Activated gamma-delta T cell (primary cell): ENCODE measurements at regions not wholly inside any gene's neighbourhood (a gene's known extent, or its start where the extent isn't known, plus 50 kb on each side); places are given as distances from the start of the nearest gene placed in this dataset.
"Not testable (repeated sequence)": the region's sequence is repeated elsewhere in the genome, so short reads cannot be mapped to it uniquely, and the experiment has no call there.

ENCODE experiments used
- DNase-seq: peaks from one replicate; lab custom pipeline; 2025; lab: John Stamatoyannopoulos, UW

GRCh38 chr5:87627363-87627762, 214.6 kb upstream of the CCNH start:
- no peak for DNase-seq

GRCh38 chr5:87608385-87608784, 195.7 kb upstream of the CCNH start:
- no peak for DNase-seq

GRCh38 chr5:87605663-87606062, 192.9 kb upstream of the CCNH start:
- no peak for DNase-seq

- DNase-seq = no peak
Observed at GRCh38 chr5:87599778-87600177, 187.0 kb upstream of the CCNH start.

GRCh38 chr5:87598460-87598859, 185.7 kb upstream of the CCNH start:
- DNase-seq = no peak

- DNase-seq = no peak
Observed at GRCh38 chr5:87594566-87594965, 181.8 kb upstream of the CCNH start.

GRCh38 chr5:87589587-87589986, 176.9 kb upstream of the CCNH start:
- no peak for DNase-seq

- no peak for DNase-seq
Observed at GRCh38 chr5:87588316-87588715, 175.6 kb upstream of the CCNH start.

- not testable (repeated sequence) for DNase-seq
Observed at GRCh38 chr5:87583704-87584103, 171.0 kb upstream of the CCNH start.

- no peak for DNase-seq
Observed at GRCh38 chr5:87582149-87582548, 169.4 kb upstream of the CCNH start.

GRCh38 chr5:87581661-87582060, 168.9 kb upstream of the CCNH start:
- no peak for DNase-seq

- no peak for DNase-seq
Observed at GRCh38 chr5:87579678-87580077, 166.9 kb upstream of the CCNH start.

- DNase-seq = no peak
Observed at GRCh38 chr5:87576867-87577266, 164.1 kb upstream of the CCNH start.

GRCh38 chr5:87576306-87576705, 163.6 kb upstream of the CCNH start:
- not testable (repeated sequence) for DNase-seq

- no peak for DNase-seq
Observed at GRCh38 chr5:87574106-87574505, 161.4 kb upstream of the CCNH start.

- no peak for DNase-seq
Observed at GRCh38 chr5:87572611-87573010, 159.9 kb upstream of the CCNH start.

- no peak for DNase-seq
Observed at GRCh38 chr5:87572090-87572489, 159.4 kb upstream of the CCNH start.

GRCh38 chr5:87570366-87570765, 157.6 kb upstream of the CCNH start:
- no peak for DNase-seq

- no peak for DNase-seq
Observed at GRCh38 chr5:87562068-87562467, 149.3 kb upstream of the CCNH start.

GRCh38 chr5:87560528-87560927, 147.8 kb upstream of the CCNH start:
- DNase-seq = no peak

- DNase-seq = no peak
Observed at GRCh38 chr5:87551911-87552310, 139.2 kb upstream of the CCNH start.

- DNase-seq = no peak
Observed at GRCh38 chr5:87541676-87542075, 128.9 kb upstream of the CCNH start.

- DNase-seq = no peak
Observed at GRCh38 chr5:87541033-87541432, 128.3 kb upstream of the CCNH start.

GRCh38 chr5:87539839-87540238, 127.1 kb upstream of the CCNH start:
- DNase-seq = no peak

GRCh38 chr5:87536365-87536764, 123.6 kb upstream of the CCNH start:
- no peak for DNase-seq
